ENCODE measurements at regions not wholly inside any gene's neighbourhood (a gene's known extent, or its start where the extent isn't known, plus 50 kb on each side); places are given as distances from the start of the nearest gene placed in this dataset.

DNA sequence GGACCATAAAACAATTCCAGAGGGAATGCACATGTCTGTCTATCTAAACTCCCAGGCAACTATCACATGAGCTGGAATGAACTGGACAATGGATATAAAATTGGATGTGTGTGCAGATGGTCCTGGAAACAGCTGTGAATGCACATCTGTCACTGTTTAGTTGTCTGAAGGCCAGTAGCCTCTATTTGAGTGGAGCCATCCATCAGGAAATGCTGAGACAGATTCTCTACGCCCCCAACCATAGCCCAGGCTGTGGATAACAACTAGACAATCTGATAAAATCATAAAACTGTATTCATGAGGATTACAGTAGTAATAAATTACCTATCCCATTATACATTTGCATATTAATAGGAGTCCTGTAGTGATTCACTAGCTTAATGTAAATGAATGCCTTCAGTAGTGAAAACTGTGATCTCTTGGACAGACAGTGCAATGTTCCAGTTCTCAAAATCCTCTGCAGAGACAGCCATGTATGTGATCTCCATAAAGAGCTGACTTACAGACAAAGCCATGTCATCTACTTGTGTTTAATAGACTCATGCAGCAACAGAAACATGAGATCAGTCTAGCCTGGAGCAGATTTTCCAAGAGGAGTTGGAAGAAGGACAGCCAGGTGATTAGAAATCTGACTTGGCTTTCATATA is 907.6 kb downstream of the KCNMA1 start:
- Histone ChIP-seq H3K4me1 (no peaks in the 10 kb centered on the region), H3K9me3 (no peaks in the 10 kb centered on the region), H3K36me3 (replicated peaks in 1 of 2; ENCODE audit: insufficient read depth in 1 of 2, low read depth in 2 of 2) (no peaks in the 10 kb centered on the region), H3K4me3 (no peak overlapping the region), H3K27me3 (no peaks in the 10 kb centered on the region), H3K27ac (no peak overlapping the region)
- intact Hi-C loops (cut with DNase I): no loop called here
- TF ChIP-seq POLR2A (IDR thresholded peaks at IDR 0.05) (no peak), CTCF (IDR thresholded peaks at IDR 0.05) (no peak)
- 48 to 62% methylated on average over 1 of the region's 1 CpG for WGBS, 2 donors
- DNase-seq (no peak), ATAC-seq (no peak)

- H3K4me3 ChIP-seq: no peak overlapping the region
- intact Hi-C loops (cut with DNase I): no loop called here
- no peaks in the 10 kb centered on the region for H3K9me3 ChIP-seq
- no peak for TF ChIP-seq POLR2A (IDR thresholded peaks at IDR 0.05)
- no peak for TF ChIP-seq CTCF (IDR thresholded peaks at IDR 0.05)
- no peaks in the 10 kb centered on the region for H3K27me3 ChIP-seq
- DNase-seq: no peak
- H3K36me3 ChIP-seq (replicated peaks in 1 of 2; ENCODE audit: insufficient read depth in 1 of 2, low read depth in 2 of 2): no peaks in the 10 kb centered on the region
- no peak for ATAC-seq
- no peak overlapping the region for H3K27ac ChIP-seq
- no peaks in the 10 kb centered on the region for H3K4me1 ChIP-seq
Observed at GRCh38 chr10:76729346-76729745, 908.3 kb downstream of the KCNMA1 start.

DNA sequence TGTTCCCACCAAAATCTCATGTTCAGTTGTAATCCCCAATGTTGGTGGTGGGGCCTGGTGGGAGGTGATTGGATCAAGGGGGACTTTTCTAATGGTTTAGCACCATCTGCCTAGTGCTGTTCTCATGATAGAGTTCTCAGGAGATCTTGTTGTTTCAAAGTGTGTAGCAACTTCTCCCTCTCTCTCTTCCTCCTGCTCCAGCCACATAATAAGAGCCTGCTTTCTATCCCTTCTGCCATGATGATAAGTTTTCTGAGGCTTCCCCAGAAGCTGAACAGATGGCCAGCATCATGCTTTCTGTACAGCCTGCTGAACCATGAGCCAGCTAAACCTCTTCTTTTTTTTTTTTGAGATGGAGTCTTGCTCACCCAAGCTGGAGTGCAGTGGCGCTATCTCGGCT is 910.6 kb downstream of the KCNMA1 start:
- intact Hi-C loops (cut with DNase I): no loop called here
- Histone ChIP-seq H3K4me1 (no peaks in the 10 kb centered on the region), H3K9me3 (no peaks in the 10 kb centered on the region), H3K27ac (no peak overlapping the region), H3K27me3 (no peaks in the 10 kb centered on the region), H3K36me3 (replicated peaks in 1 of 2; ENCODE audit: insufficient read depth in 1 of 2, low read depth in 2 of 2) (no peaks in the 10 kb centered on the region), H3K4me3 (no peak overlapping the region)
- no peak for TF ChIP-seq POLR2A (IDR thresholded peaks at IDR 0.05)
- TF ChIP-seq CTCF (IDR thresholded peaks at IDR 0.05): no peak
- DNase-seq (no peak), ATAC-seq (no peak)
- 58 to 97% methylated on average over 2 of the region's 2 CpGs for WGBS, 2 donors

GRCh38 chr10:76723844-76724243 is 913.8 kb downstream of the KCNMA1 start:
- H3K27me3 ChIP-seq: no peaks in the 10 kb centered on the region
- no peak overlapping the region for H3K4me3 ChIP-seq
- 16 to 25% methylated on average over 8 to 9 of the region's 9 CpGs for WGBS, 2 donors
- no peaks in the 10 kb centered on the region for H3K36me3 ChIP-seq (replicated peaks in 1 of 2; ENCODE audit: insufficient read depth in 1 of 2, low read depth in 2 of 2)
- no peak for TF ChIP-seq POLR2A (IDR thresholded peaks at IDR 0.05)
- TF ChIP-seq CTCF (IDR thresholded peaks at IDR 0.05): no peak
- H3K9me3 ChIP-seq: no peaks in the 10 kb centered on the region
- H3K4me1 ChIP-seq: no peaks in the 10 kb centered on the region
- ATAC-seq (no peak), DNase-seq (no peak)
- H3K27ac ChIP-seq: no peak overlapping the region
- intact Hi-C loops (cut with DNase I): no loop called here

DNA sequence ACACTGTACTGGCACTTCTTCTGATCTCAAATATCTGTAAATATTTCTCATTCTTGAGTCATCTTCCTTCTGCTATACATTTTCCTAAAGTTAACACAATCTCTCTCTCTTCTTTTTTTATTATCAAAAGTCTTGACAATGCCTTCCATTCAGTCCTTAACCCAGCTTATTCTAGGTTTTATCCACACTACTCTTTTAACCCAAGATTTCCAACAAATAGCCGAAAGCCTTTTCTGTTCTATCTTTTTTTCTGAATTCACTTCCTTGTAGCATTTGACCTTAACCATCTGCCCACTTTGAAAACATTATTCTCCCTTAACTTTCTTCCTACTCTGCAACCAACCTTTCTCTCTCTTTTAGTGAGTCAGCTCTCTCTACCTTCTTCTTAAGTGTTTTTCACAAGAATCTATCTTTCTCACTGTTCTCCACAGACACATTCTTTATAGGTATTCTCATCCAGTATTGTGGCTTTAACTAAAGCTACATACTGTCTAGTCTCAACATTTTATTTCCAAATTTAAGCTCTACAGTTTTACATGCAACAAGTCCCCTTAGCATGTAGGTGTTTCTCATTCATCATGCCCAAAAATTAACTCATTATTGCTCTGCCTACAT is 915.6 kb downstream of the KCNMA1 start:
- DNase-seq (no peak), ATAC-seq (no peak)
- no peaks in the 10 kb centered on the region for H3K4me1 ChIP-seq
- 88 to 89% methylated on average over 1 of the region's 1 CpG for WGBS, 2 donors
- no peak overlapping the region for H3K27ac ChIP-seq
- no peak for TF ChIP-seq POLR2A (IDR thresholded peaks at IDR 0.05)
- TF ChIP-seq CTCF (IDR thresholded peaks at IDR 0.05): no peak
- intact Hi-C loops (cut with DNase I): no loop called here
- H3K9me3 ChIP-seq: no peaks in the 10 kb centered on the region
- no peak overlapping the region for H3K4me3 ChIP-seq
- no peaks in the 10 kb centered on the region for H3K27me3 ChIP-seq
- H3K36me3 ChIP-seq (replicated peaks in 1 of 2; ENCODE audit: insufficient read depth in 1 of 2, low read depth in 2 of 2): no peaks in the 10 kb centered on the region

All from body of pancreas (tissue), 4 donors.